RWPE2 (cell line): ENCODE measurements at regions not wholly inside any gene's neighbourhood (a gene's known extent, or its start where the extent isn't known, plus 50 kb on each side); places are given as distances from the start of the nearest gene placed in this dataset.

Experiments used
- ATAC-seq: fragments of 200-7000 bp; cut with Tn5 transposase; 3 replicates; pipeline ENCODE4 v1.9.1; 2021; ENCODE audit warnings: low read depth
- DNase-seq: peaks from one replicate; pipeline ENCODE4 v3.0.0-alpha.2; 2020; ENCODE audit warnings: low spot score
- H3K27ac ChIP-seq: fragments of 450-650 bp; 2 replicates; pipeline ENCODE4 v1.5.1; 2017; ENCODE audit warnings: mild to moderate bottlenecking; ENCODE audit not compliant: poor library complexity, severe bottlenecking
- H3K27me3 ChIP-seq: fragments of 250-450 bp; sonication (Bioruptor Pico); 2 replicates; pipeline ENCODE4 v1.5.1; 2021; ENCODE audit warnings: mild to moderate bottlenecking, moderate library complexity; ENCODE audit not compliant: insufficient read depth, poor library complexity, severe bottlenecking
- H3K36me3 ChIP-seq: fragments of 250-450 bp; sonication (Bioruptor Pico); 2 replicates; pipeline ENCODE4 v1.5.1; 2020; ENCODE audit warnings: low read depth, mild to moderate bottlenecking, moderate library complexity
- H3K4me1 ChIP-seq: fragments of 250-450 bp; sonication (Bioruptor Pico); 2 replicates; pipeline ENCODE4 v1.5.1; 2021; ENCODE audit warnings: mild to moderate bottlenecking, moderate library complexity; ENCODE audit not compliant: insufficient read depth, poor library complexity, severe bottlenecking
- H3K4me3 ChIP-seq: fragments of 250-450 bp; sonication (Bioruptor Pico); 2 replicates; pipeline ENCODE4 v1.5.1; 2021; ENCODE audit warnings: mild to moderate bottlenecking, moderate library complexity; ENCODE audit not compliant: severe bottlenecking
- H3K9me3 ChIP-seq: fragments of 250-450 bp; sonication (Bioruptor Pico); 2 replicates; pipeline ENCODE4 v1.5.1; 2021; ENCODE audit warnings: mild to moderate bottlenecking, moderate library complexity; ENCODE audit not compliant: severe bottlenecking
- CTCF ChIP-seq: fragments of 450-650 bp; IDR thresholded peaks from one replicate; pipeline ENCODE4 v1.5.1; 2017; ENCODE audit warnings: mild to moderate bottlenecking, moderate library complexity; ENCODE audit not compliant: poor library complexity, severe bottlenecking

GRCh38 chr13:68057836-68058235 is 827.7 kb upstream of the PCDH9 start:
- Histone ChIP-seq H3K4me3 (no peak overlapping the region), H3K27ac (peak overlapping the region; percentile 64), H3K4me1 (peaks cover 9% of the 10 kb centered on the region), H3K9me3 (no peaks in the 10 kb centered on the region), H3K36me3 (no peaks in the 10 kb centered on the region), H3K27me3 (no peaks in the 10 kb centered on the region)
- peak; percentile 37; the same call in 1 of the 3 replicates for ATAC-seq
- TF ChIP-seq CTCF = no peak
- DNase-seq = no peak

GRCh38 chr13:68056816-68057710 is 826.9 kb upstream of the PCDH9 start:
- peak overlapping the region; percentile 64 for H3K27ac ChIP-seq
- DNase-seq = peak; percentile 70

GRCh38 chr13:68051910-68052309 is 821.8 kb upstream of the PCDH9 start:
- DNase-seq (no peak), ATAC-seq (no peak)
- peaks cover 6% of the 10 kb centered on the region for H3K4me1 ChIP-seq
- H3K4me3 ChIP-seq = no peak overlapping the region
- no peaks in the 10 kb centered on the region for H3K27me3 ChIP-seq
- no peak for TF ChIP-seq CTCF
- H3K36me3 ChIP-seq = no peaks in the 10 kb centered on the region
- no peak overlapping the region for H3K27ac ChIP-seq
- no peaks in the 10 kb centered on the region for H3K9me3 ChIP-seq

More at GRCh38 chr13:68056816-68057710, 826.9 kb upstream of the PCDH9 start:
- Histone ChIP-seq H3K4me1 (peaks cover 9% of the 10 kb centered on the region), H3K4me3 (no peak overlapping the region), H3K36me3 (no peaks in the 10 kb centered on the region), H3K27me3 (no peaks in the 10 kb centered on the region), H3K9me3 (no peaks in the 10 kb centered on the region)
- ATAC-seq = peak; percentile 99
- no peak for TF ChIP-seq CTCF

- ATAC-seq (peak; percentile 41; the same call in 1 of the 3 replicates), DNase-seq (no peak)
- no peaks in the 10 kb centered on the region for H3K27me3 ChIP-seq
- no peak overlapping the region for H3K27ac ChIP-seq
- H3K4me3 ChIP-seq = no peak overlapping the region
- H3K4me1 ChIP-seq = peaks cover 6% of the 10 kb centered on the region
- no peaks in the 10 kb centered on the region for H3K9me3 ChIP-seq
- no peak for TF ChIP-seq CTCF
- no peaks in the 10 kb centered on the region for H3K36me3 ChIP-seq
Observed at GRCh38 chr13:68050761-68051160, 820.6 kb upstream of the PCDH9 start.
